ENCODE measurements at regions not wholly inside any gene's neighbourhood (a gene's known extent, or its start where the extent isn't known, plus 50 kb on each side); places are given as distances from the start of the nearest gene placed in this dataset.

DNA sequence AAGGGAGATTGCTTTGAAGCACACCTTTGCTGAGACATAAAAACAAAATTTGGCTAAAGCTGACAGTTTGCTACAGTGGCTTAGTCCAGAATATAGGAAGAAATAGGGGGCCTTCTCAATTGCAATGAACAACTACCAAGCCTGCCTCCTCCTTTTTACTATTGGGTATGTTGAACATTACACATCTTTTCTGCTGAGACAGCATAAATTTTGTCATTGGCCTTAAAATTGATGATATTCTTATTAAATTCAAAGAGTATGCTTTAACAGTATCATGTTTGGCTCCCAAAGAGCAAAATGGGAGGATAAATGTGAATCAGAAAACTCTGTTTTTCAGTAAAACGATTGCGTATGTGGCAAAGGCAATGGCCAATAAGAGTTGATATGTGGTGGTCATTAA, 721.9 kb upstream of the IGFBP7 start:
- no peaks in the 10 kb centered on the region for H3K36me3 ChIP-seq (ENCODE audit: insufficient read depth in 1 of 2, low read depth in 1 of 2)
- no peaks in the 10 kb centered on the region for H3K4me1 ChIP-seq
- no peak overlapping the region for H3K4me3 ChIP-seq
- H3K9me3 ChIP-seq, result no peaks in the 10 kb centered on the region
- no peaks in the 10 kb centered on the region for H3K27me3 ChIP-seq (ENCODE audit: insufficient read depth in 3 of 3, low read length in 2 of 3)
- ATAC-seq (no peak), DNase-seq (no peak)
- TF ChIP-seq, protein P1, sequence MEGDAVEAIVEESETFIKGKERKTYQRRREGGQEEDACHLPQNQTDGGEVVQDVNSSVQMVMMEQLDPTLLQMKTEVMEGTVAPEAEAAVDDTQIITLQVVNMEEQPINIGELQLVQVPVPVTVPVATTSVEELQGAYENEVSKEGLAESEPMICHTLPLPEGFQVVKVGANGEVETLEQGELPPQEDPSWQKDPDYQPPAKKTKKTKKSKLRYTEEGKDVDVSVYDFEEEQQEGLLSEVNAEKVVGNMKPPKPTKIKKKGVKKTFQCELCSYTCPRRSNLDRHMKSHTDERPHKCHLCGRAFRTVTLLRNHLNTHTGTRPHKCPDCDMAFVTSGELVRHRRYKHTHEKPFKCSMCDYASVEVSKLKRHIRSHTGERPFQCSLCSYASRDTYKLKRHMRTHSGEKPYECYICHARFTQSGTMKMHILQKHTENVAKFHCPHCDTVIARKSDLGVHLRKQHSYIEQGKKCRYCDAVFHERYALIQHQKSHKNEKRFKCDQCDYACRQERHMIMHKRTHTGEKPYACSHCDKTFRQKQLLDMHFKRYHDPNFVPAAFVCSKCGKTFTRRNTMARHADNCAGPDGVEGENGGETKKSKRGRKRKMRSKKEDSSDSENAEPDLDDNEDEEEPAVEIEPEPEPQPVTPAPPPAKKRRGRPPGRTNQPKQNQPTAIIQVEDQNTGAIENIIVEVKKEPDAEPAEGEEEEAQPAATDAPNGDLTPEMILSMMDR (IDR thresholded peaks at IDR 0.05), result no peak
- no peak overlapping the region for H3K27ac ChIP-seq
- WGBS, 3 donors, result 85 to 95% (median 94%) methylated on average over 2 of the region's 2 CpGs
- intact Hi-C loops (cut with DNase I), result no loop called here

GRCh38 chr4:57789666-57790065, 679.5 kb upstream of the IGFBP7 start:
- 34 to 52% (median 52%) methylated on average over 2 of the region's 2 CpGs for WGBS, 3 donors
- TF ChIP-seq, protein P1 (IDR thresholded peaks at IDR 0.05), result no peak
- Histone ChIP-seq H3K4me3 (no peak overlapping the region), H3K27me3 (ENCODE audit: insufficient read depth in 3 of 3, low read length in 2 of 3) (no peaks in the 10 kb centered on the region), H3K27ac (no peak overlapping the region), H3K9me3 (no peaks in the 10 kb centered on the region), H3K4me1 (no peaks in the 10 kb centered on the region), H3K36me3 (ENCODE audit: insufficient read depth in 1 of 2, low read depth in 1 of 2) (no peaks in the 10 kb centered on the region)
- DNase-seq (no peak), ATAC-seq (no peak)
- intact Hi-C loops (cut with DNase I), result no loop called here

DNA sequence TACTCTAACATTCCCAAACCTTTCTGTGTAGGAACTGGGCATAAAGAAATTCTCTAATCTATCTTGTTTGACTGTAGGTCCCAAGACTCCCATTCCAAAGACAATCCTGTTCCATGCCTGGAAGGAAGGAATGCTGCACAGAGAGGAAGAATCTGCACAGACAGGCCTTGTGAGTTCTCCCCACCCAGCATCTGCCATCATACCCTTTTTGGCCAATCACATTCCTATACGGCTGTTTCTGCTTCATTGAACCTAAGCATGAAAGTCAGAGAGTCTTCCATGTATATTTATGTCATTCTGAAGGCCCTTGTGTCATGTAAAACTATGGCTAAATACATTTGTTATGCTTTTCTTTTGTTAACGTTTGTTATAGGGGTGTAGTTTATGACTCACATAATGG, 667.7 kb upstream of the IGFBP7 start:
- ATAC-seq, result no peak
- WGBS, 3 donors, result 28 to 29% (median 29%) methylated on average over 2 of the region's 2 CpGs
- no peak for DNase-seq
- TF ChIP-seq, protein P1 (IDR thresholded peaks at IDR 0.05), result no peak
- no peak overlapping the region for H3K27ac ChIP-seq
- intact Hi-C loops (cut with DNase I), result no loop called here
- H3K4me1 ChIP-seq, result no peaks in the 10 kb centered on the region
- no peaks in the 10 kb centered on the region for H3K9me3 ChIP-seq
- H3K27me3 ChIP-seq (ENCODE audit: insufficient read depth in 3 of 3, low read length in 2 of 3), result no peaks in the 10 kb centered on the region
- H3K36me3 ChIP-seq (ENCODE audit: insufficient read depth in 1 of 2, low read depth in 1 of 2), result no peaks in the 10 kb centered on the region
- no peak overlapping the region for H3K4me3 ChIP-seq

GRCh38 chr4:57774681-57775080, 664.5 kb upstream of the IGFBP7 start:
- ATAC-seq (no peak), DNase-seq (no peak)
- Histone ChIP-seq H3K27me3 (ENCODE audit: insufficient read depth in 3 of 3, low read length in 2 of 3) (no peaks in the 10 kb centered on the region), H3K9me3 (no peaks in the 10 kb centered on the region), H3K27ac (no peak overlapping the region), H3K4me3 (no peak overlapping the region), H3K4me1 (no peaks in the 10 kb centered on the region), H3K36me3 (ENCODE audit: insufficient read depth in 1 of 2, low read depth in 1 of 2) (no peaks in the 10 kb centered on the region)
- intact Hi-C loops (cut with DNase I), result no loop called here
- TF ChIP-seq, protein P1 (IDR thresholded peaks at IDR 0.05), result no peak
- 84 to 92% (median 91%) methylated on average over 3 of the region's 3 CpGs for WGBS, 3 donors

- Histone ChIP-seq H3K9me3 (no peaks in the 10 kb centered on the region), H3K4me1 (no peaks in the 10 kb centered on the region), H3K27ac (no peak overlapping the region), H3K36me3 (ENCODE audit: insufficient read depth in 1 of 2, low read depth in 1 of 2) (no peaks in the 10 kb centered on the region), H3K4me3 (no peak overlapping the region), H3K27me3 (ENCODE audit: insufficient read depth in 3 of 3, low read length in 2 of 3) (no peaks in the 10 kb centered on the region)
- intact Hi-C loops (cut with DNase I), result no loop called here
- TF ChIP-seq, protein P1 (IDR thresholded peaks at IDR 0.05), result no peak
- DNase-seq, result no peak
- ATAC-seq, result no peak
Observed at GRCh38 chr4:57774171-57774570, 664.0 kb upstream of the IGFBP7 start.

Measured in psoas muscle (tissue), 7 donors.